ENCODE measurements at regions not wholly inside any gene's neighbourhood (a gene's known extent, or its start where the extent isn't known, plus 50 kb on each side); places are given as distances from the start of the nearest gene placed in this dataset.

- TF ChIP-seq FOXA1 (IDR thresholded peaks at IDR 0.05) (no peak), CTCF (IDR thresholded peaks at IDR 0.05; ENCODE audit: low read depth, low read length, missing input control) (no peak), NR2F2 (IDR thresholded peaks at IDR 0.05) (no peak), REST (IDR thresholded peaks at IDR 0.05) (no peak), GABPA (IDR thresholded peaks at IDR 0.05 in 1 of 2, conservative IDR thresholded peaks at IDR 0.05 in 1 of 2) (no peak), RAD21 (IDR thresholded peaks at IDR 0.05) (no peak), EGR1 (IDR thresholded peaks at IDR 0.05; ENCODE audit: low read depth in 2 of 2) (no peak), FOXA2 (IDR thresholded peaks at IDR 0.05) (no peak), JUND (IDR thresholded peaks at IDR 0.05) (no peak), TAF1 (conservative IDR thresholded peaks at IDR 0.05) (no peak), MAX (IDR thresholded peaks at IDR 0.05) (no peak)
Measured at GRCh38 chr12:19669793-19670192, 230.5 kb downstream of the AEBP2 start.
